Hepatocyte (in vitro differentiated cells): ENCODE measurements at regions not wholly inside any gene's neighbourhood (a gene's known extent, or its start where the extent isn't known, plus 50 kb on each side); places are given as distances from the start of the nearest gene placed in this dataset.

Experiments
- DNase-seq: peaks from one replicate; pipeline ENCODE4 v3.0.0-alpha.2; 2016; ENCODE audit warnings: low spot score
- H2AFZ ChIP-seq: fragments of 200-600 bp; sonication (generic); 2 replicates; pipeline ENCODE4 v1.6.0; 2016; ENCODE audit warnings: antibody characterized with exemption, mild to moderate bottlenecking
- H3K27ac ChIP-seq: fragments of 200-600 bp; sonication (generic); 2 replicates; pipeline ENCODE4 v1.5.1; 2016; ENCODE audit warnings: mild to moderate bottlenecking
- H3K27me3 ChIP-seq: fragments of 200-600 bp; sonication (generic); 2 replicates; pipeline ENCODE4 v1.6.1; 2016
- H3K36me3 ChIP-seq: fragments of 200-600 bp; sonication (generic); replicated peaks from 2 replicates; pipeline ENCODE4 v1.5.1; 2016; ENCODE audit warnings: low read depth; ENCODE audit not compliant: insufficient read depth
- H3K4me1 ChIP-seq: fragments of 200-600 bp; sonication (generic); 2 replicates; pipeline ENCODE4 v1.5.1; 2016; ENCODE audit warnings: mild to moderate bottlenecking, moderate library complexity; ENCODE audit not compliant: insufficient read depth
- H3K4me2 ChIP-seq: fragments of 200-600 bp; sonication (generic); 2 replicates; pipeline ENCODE4 v1.6.0; 2016
- H3K4me3 ChIP-seq: fragments of 200-600 bp; sonication (generic); 2 replicates; pipeline ENCODE4 v1.5.1; 2016; ENCODE audit warnings: mild to moderate bottlenecking
- H3K79me2 ChIP-seq: fragments of 200-600 bp; sonication (generic); 2 replicates; pipeline ENCODE4 v1.6.0; 2017; ENCODE audit warnings: mild to moderate bottlenecking
- H3K9me2 ChIP-seq: fragments of 200-600 bp; sonication (generic); replicated peaks from 2 replicates; pipeline ENCODE4 v1.6.0; 2017; ENCODE audit warnings: mild to moderate bottlenecking; ENCODE audit not compliant: insufficient read depth
- H3K9me3 ChIP-seq: fragments of 200-600 bp; sonication (generic); 2 replicates; pipeline ENCODE4 v1.5.1; 2016; ENCODE audit warnings: low read depth, mild to moderate bottlenecking
- H4K20me1 ChIP-seq: fragments of 200-600 bp; sonication (generic); 2 replicates; pipeline ENCODE4 v1.6.0; 2016; ENCODE audit warnings: mild to moderate bottlenecking; ENCODE audit not compliant: insufficient read depth, poor library complexity, severe bottlenecking
- CTCF ChIP-seq: fragments of 200-600 bp; sonication (generic); IDR thresholded peaks from 2 replicates; pipeline ENCODE4 v1.5.1; 2016; ENCODE audit warnings: antibody characterized with exemption, mild to moderate bottlenecking; ENCODE audit not compliant: poor library complexity
- EZH2 ChIP-seq: fragments of 200-600 bp; sonication (generic); IDR thresholded peaks from 2 replicates; pipeline ENCODE4 v1.6.1; 2016; ENCODE audit warnings: antibody characterized with exemption, mild to moderate bottlenecking, borderline replicate concordance
- EZH2phosphoT487 ChIP-seq: fragments of 200-600 bp; sonication (generic); IDR thresholded peaks from one replicate; pipeline ENCODE4 v1.6.1; 2018; ENCODE audit warnings: antibody characterized with exemption, mild to moderate bottlenecking, low read depth, moderate library complexity; ENCODE audit not compliant: unreplicated experiment, severe bottlenecking
- WGBS: methylation state at CpG from one replicate; pipeline ENCODE4 v1.1.6; 2016; ENCODE audit warnings: low lambda C conversion rate; ENCODE audit errors: missing lambda C conversion rate; 5-methylcytosine and 5-hydroxymethylcytosine counted together

DNA sequence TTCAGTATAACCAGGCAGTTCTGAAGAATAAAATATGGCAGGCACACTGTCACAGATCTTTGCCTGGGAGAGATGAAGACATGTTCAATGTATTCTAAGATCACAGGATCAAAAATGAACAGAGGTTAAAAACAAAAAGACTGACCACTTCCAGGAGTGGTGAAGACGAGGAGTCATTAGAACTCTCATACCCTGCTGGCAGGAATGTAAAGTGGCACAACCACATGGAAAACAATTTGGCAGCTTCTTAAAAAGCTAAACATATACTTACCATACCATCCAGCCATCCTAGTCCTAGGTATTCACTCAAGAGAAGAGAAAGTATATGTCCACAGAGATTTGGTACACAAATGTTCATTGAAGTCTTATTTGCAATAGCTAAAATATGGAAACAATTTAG is 406.3 kb downstream of the NPIPA8 start:
- Histone ChIP-seq H3K27ac (no peak overlapping the region), H3K4me3 (no peak overlapping the region), H2AFZ (no peak overlapping the region), H3K27me3 (no peaks in the 10 kb centered on the region), H3K4me1 (no peaks in the 10 kb centered on the region), H4K20me1 (no peaks in the 10 kb centered on the region), H3K4me2 (no peak overlapping the region), H3K79me2 (no peaks in the 10 kb centered on the region), H3K9me3 (no peaks in the 10 kb centered on the region), H3K9me2 (no peaks in the 10 kb centered on the region), H3K36me3 (no peaks in the 10 kb centered on the region)
- TF ChIP-seq CTCF (no peak), EZH2 (no peak), EZH2phosphoT487 (no peak)
- WGBS, result 35% methylated on average over 1 of the region's 1 CpG
- no peak for DNase-seq

DNA sequence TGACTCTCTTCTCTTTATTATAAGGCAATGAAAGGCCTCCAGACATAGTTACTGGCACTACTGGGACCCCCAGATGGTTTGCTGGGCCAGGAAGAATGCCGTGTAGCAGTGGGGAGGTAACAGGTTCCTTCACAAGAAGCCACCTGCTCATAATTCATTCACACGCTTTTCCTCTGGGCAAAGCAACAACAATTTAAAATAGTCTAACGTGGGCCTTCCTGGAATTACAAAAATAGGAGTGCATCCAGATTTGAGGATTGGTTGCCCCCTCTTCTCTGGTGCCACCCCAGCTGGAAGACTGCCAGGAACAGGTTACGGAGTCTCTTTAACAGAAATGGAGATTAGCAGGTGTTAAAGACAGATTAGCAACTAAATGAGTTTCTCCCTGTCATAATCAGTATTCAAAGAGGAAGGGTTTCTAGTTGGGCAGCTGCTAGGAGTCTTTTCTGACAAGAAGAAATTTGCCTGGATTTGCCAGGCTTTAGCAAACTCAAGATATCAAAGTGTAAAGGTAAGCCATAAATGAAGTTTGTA is 409.6 kb downstream of the NPIPA8 start:
- Histone ChIP-seq H3K27me3 (no peaks in the 10 kb centered on the region), H3K9me3 (no peaks in the 10 kb centered on the region), H2AFZ (no peak overlapping the region), H3K4me1 (no peaks in the 10 kb centered on the region), H3K79me2 (no peaks in the 10 kb centered on the region), H4K20me1 (no peaks in the 10 kb centered on the region), H3K4me2 (no peak overlapping the region), H3K9me2 (no peaks in the 10 kb centered on the region), H3K27ac (no peak overlapping the region), H3K4me3 (no peak overlapping the region), H3K36me3 (no peaks in the 10 kb centered on the region)
- TF ChIP-seq CTCF, result no peak
- TF ChIP-seq EZH2phosphoT487, result no peak
- TF ChIP-seq EZH2, result no peak
- no peak for DNase-seq
- 62% methylated on average over 4 of the region's 4 CpGs for WGBS

DNA sequence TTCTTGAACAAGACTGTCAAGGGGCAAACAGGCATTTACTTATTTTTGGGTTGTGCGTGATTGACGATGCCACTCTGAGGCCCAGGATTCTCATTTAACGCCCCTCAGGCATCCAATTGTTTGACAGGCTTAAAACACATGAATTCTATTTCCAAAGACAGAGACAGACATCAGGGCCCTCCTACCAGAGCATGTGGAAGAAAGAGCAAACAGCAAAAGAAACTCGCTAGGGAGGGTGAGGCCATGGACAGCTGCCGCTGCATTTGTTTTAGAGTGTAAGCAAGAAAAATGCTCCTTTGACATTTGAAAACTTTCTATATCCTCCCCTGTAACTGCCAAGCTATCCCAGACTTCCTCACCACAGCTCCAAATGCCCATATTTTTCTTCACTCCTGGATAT is 410.1 kb downstream of the NPIPA8 start:
- no peaks in the 10 kb centered on the region for H3K4me1 ChIP-seq
- no peaks in the 10 kb centered on the region for H3K9me3 ChIP-seq
- WGBS, result 88% methylated on average over 5 of the region's 5 CpGs
- no peaks in the 10 kb centered on the region for H3K36me3 ChIP-seq
- no peak for DNase-seq
- no peaks in the 10 kb centered on the region for H4K20me1 ChIP-seq
- no peaks in the 10 kb centered on the region for H3K27me3 ChIP-seq
- no peaks in the 10 kb centered on the region for H3K79me2 ChIP-seq
- TF ChIP-seq EZH2phosphoT487, result no peak
- TF ChIP-seq EZH2, result no peak
- TF ChIP-seq CTCF, result no peak
- no peak overlapping the region for H3K4me3 ChIP-seq
- H2AFZ ChIP-seq, result no peak overlapping the region
- H3K4me2 ChIP-seq, result no peak overlapping the region
- H3K9me2 ChIP-seq, result no peaks in the 10 kb centered on the region
- no peak overlapping the region for H3K27ac ChIP-seq

GRCh38 chr16:17925761-17926160 is 410.8 kb downstream of the NPIPA8 start:
- no peaks in the 10 kb centered on the region for H3K9me2 ChIP-seq
- H3K9me3 ChIP-seq, result no peaks in the 10 kb centered on the region
- H4K20me1 ChIP-seq, result no peaks in the 10 kb centered on the region
- H2AFZ ChIP-seq, result no peak overlapping the region
- H3K4me2 ChIP-seq, result no peak overlapping the region
- no peaks in the 10 kb centered on the region for H3K27me3 ChIP-seq
- no peaks in the 10 kb centered on the region for H3K36me3 ChIP-seq
- TF ChIP-seq EZH2phosphoT487, result no peak
- TF ChIP-seq CTCF, result no peak
- TF ChIP-seq EZH2, result no peak
- no peaks in the 10 kb centered on the region for H3K4me1 ChIP-seq
- H3K27ac ChIP-seq, result no peak overlapping the region
- H3K4me3 ChIP-seq, result no peak overlapping the region
- DNase-seq, result no peak
- no peaks in the 10 kb centered on the region for H3K79me2 ChIP-seq
- WGBS, result 95% methylated on average over 6 of the region's 6 CpGs
